HEK293 (cell line): ENCODE measurements at regions not wholly inside any gene's neighbourhood (a gene's known extent, or its start where the extent isn't known, plus 50 kb on each side); places are given as distances from the start of the nearest gene placed in this dataset.

Experiments used
- CTCF ChIA-PET: fragments of 350-600 bp; formaldehyde crosslinking; extraction: SDS; loops from one replicate; lab custom pipeline; 2021; ENCODE audit warnings: antibody characterized with exemption; lab: Yijun Ruan, JAX
- POLR2A ChIA-PET: fragments of 300-600 bp; formaldehyde crosslinking; extraction: SDS; loops from one replicate; lab custom pipeline; 2020; ENCODE audit warnings: antibody characterized with exemption, inconsistent platforms; lab: Yijun Ruan, JAX
- H3K27ac ChIP-seq: fragments of 200-500 bp; sonication (Bioruptor generic); 2 replicates; pipeline ENCODE4 v1.5.1; 2014; ENCODE audit warnings: low read depth, low read length, control low read depth, inconsistent platforms; ENCODE audit errors: extremely low read depth
- H3K36me3 ChIP-seq, 2 experiments: fragments of 200-500 bp in 1 of 2; sonication (Bioruptor generic) in 1 of 2; 1 replicate in 1 of 2; 2 replicates in 1 of 2; pipeline ENCODE4 v1.5.1; 2014 to 2017; ENCODE audit warnings: inconsistent platforms in 2 of 2, low read length in 2 of 2; ENCODE audit not compliant: control insufficient read depth in 2 of 2, insufficient read depth in 1 of 2
- H3K4me1 ChIP-seq: fragments of 200-500 bp; sonication (Bioruptor generic); 2 replicates; pipeline ENCODE4 v1.5.1; 2014; ENCODE audit warnings: mild to moderate bottlenecking, low read length, inconsistent platforms; ENCODE audit not compliant: control insufficient read depth, insufficient read depth
- H3K4me3 ChIP-seq: 2 replicates; pipeline ENCODE4 v1.5.1; 2011; ENCODE audit warnings: low read depth, mild to moderate bottlenecking, control low read depth, low read length, moderate library complexity
- H3K9me3 ChIP-seq: fragments of 200-500 bp; sonication (Bioruptor generic); 2 replicates; pipeline ENCODE4 v1.5.1; 2014; ENCODE audit warnings: low read depth, low read length, inconsistent platforms; ENCODE audit not compliant: control insufficient read depth, insufficient read depth
- EGR2 ChIP-seq: fragments of 450-650 bp; formaldehyde crosslinking; IDR thresholded peaks from 2 replicates; pipeline ENCODE4 v1.5.1; 2016; ENCODE audit warnings: low read depth, missing biosample characterization, missing genetic modification characterization
- SCRT1 ChIP-seq: fragments of 450-650 bp; formaldehyde crosslinking; IDR thresholded peaks from 2 replicates; pipeline ENCODE4 v1.5.1; 2016; ENCODE audit warnings: missing biosample characterization, missing genetic modification characterization, borderline replicate concordance
- SETDB1 ChIP-seq: IDR thresholded peaks from one replicate; pipeline ENCODE4 v1.6.1; 2017; ENCODE audit warnings: mild to moderate bottlenecking, low read length, moderate library complexity, mixed read lengths; ENCODE audit not compliant: insufficient read length
- YY2 ChIP-seq: fragments of 450-650 bp; formaldehyde crosslinking; IDR thresholded peaks from 2 replicates; pipeline ENCODE4 v1.5.1; 2016; ENCODE audit warnings: missing biosample characterization, missing genetic modification characterization
- ZBTB11 ChIP-seq: fragments of 450-650 bp; formaldehyde crosslinking; conservative IDR thresholded peaks from 2 replicates; pipeline ENCODE4 v1.5.1; 2016; ENCODE audit warnings: low read depth, missing biosample characterization, missing genetic modification characterization
- ZBTB20 ChIP-seq: fragments of 450-650 bp; formaldehyde crosslinking; IDR thresholded peaks from 2 replicates; pipeline ENCODE4 v1.5.1; 2016; ENCODE audit warnings: missing biosample characterization, missing genetic modification characterization
- ZEB2 ChIP-seq: fragments of 450-650 bp; formaldehyde crosslinking; IDR thresholded peaks from 2 replicates; pipeline ENCODE4 v1.5.1; 2016; ENCODE audit warnings: missing biosample characterization, missing genetic modification characterization
- ZNF292 ChIP-seq: fragments of 450-650 bp; formaldehyde crosslinking; IDR thresholded peaks from 2 replicates; pipeline ENCODE4 v1.5.1; 2016; ENCODE audit warnings: low read depth, missing biosample characterization, missing genetic modification characterization, borderline replicate concordance
- ZNF394 ChIP-seq: fragments of 450-650 bp; formaldehyde crosslinking; IDR thresholded peaks from 2 replicates; pipeline ENCODE4 v1.5.1; 2016; ENCODE audit warnings: missing biosample characterization, missing genetic modification characterization, mild to moderate bottlenecking, moderate library complexity, borderline replicate concordance
- ZNF398 ChIP-seq: fragments of 450-650 bp; formaldehyde crosslinking; IDR thresholded peaks from 2 replicates; pipeline ENCODE4 v1.5.1; 2017; ENCODE audit warnings: missing biosample characterization, missing genetic modification characterization
- ZNF529 ChIP-seq: fragments of 450-650 bp; formaldehyde crosslinking; IDR thresholded peaks from 2 replicates; pipeline ENCODE4 v1.5.1; 2017; ENCODE audit warnings: missing genetic modification characterization, missing biosample characterization; ENCODE audit not compliant: insufficient replicate concordance
- ZNF561 ChIP-seq: fragments of 450-650 bp; IDR thresholded peaks from 2 replicates; pipeline ENCODE4 v1.5.1; 2018; ENCODE audit warnings: missing biosample characterization, missing genetic modification characterization, borderline replicate concordance
- ZNF571 ChIP-seq: fragments of 450-650 bp; formaldehyde crosslinking; IDR thresholded peaks from 2 replicates; pipeline ENCODE4 v1.5.0; 2017; ENCODE audit warnings: missing biosample characterization, missing genetic modification characterization
- ZNF596 ChIP-seq: fragments of 450-650 bp; IDR thresholded peaks from 2 replicates; pipeline ENCODE4 v1.5.0; 2018; ENCODE audit warnings: missing biosample characterization, mild to moderate bottlenecking, missing genetic modification characterization, moderate library complexity
- ZNF623 ChIP-seq: fragments of 450-650 bp; formaldehyde crosslinking; IDR thresholded peaks from 2 replicates; pipeline ENCODE4 v1.5.1; 2016; ENCODE audit warnings: missing biosample characterization, missing genetic modification characterization
- ZNF664 ChIP-seq: fragments of 450-650 bp; formaldehyde crosslinking; IDR thresholded peaks from 2 replicates; pipeline ENCODE4 v1.5.1; 2016; ENCODE audit warnings: missing biosample characterization, missing genetic modification characterization
- ZNF670 ChIP-seq: fragments of 450-650 bp; formaldehyde crosslinking; IDR thresholded peaks from 2 replicates; pipeline ENCODE4 v1.5.1; 2016; ENCODE audit warnings: missing biosample characterization, missing genetic modification characterization, low read depth
- ZNF791 ChIP-seq: fragments of 450-650 bp; formaldehyde crosslinking; IDR thresholded peaks from 2 replicates; pipeline ENCODE4 v1.5.1; 2016; ENCODE audit warnings: missing biosample characterization, missing genetic modification characterization
- ZNF837 ChIP-seq: fragments of 450-650 bp; formaldehyde crosslinking; IDR thresholded peaks from 2 replicates; pipeline ENCODE4 v1.5.1; 2016; ENCODE audit warnings: missing biosample characterization, missing genetic modification characterization
- ZSCAN5A ChIP-seq: fragments of 450-650 bp; formaldehyde crosslinking; IDR thresholded peaks from 2 replicates; pipeline ENCODE4 v1.5.1; 2016; ENCODE audit warnings: missing biosample characterization, missing genetic modification characterization

- CTCF ChIA-PET, result interaction anchor here (0.6 to 12.1 kb wide), 3 partner anchors 18 to 313 kb away, joined by 3 to 292 read pairs (median 4); no protein-coding TSS in a partner anchor
- Histone ChIP-seq H3K9me3 (no peaks in the 10 kb centered on the region), H3K4me3 (no peak overlapping the region), H3K4me1 (no peaks in the 10 kb centered on the region), H3K27ac (no peak overlapping the region)
- POLR2A ChIA-PET, result no interaction called here
- TF ChIP-seq ZNF664 (tag by site-specific recombination) (no peak), ZNF670 (tag by site-specific recombination) (no peak)
- TF ChIP-seq, all 188 proteins: peak for 0
- no peaks in the 10 kb centered on the region for H3K36me3 ChIP-seq
These were observed 107.2 kb upstream of the WLS start for GRCh38 chr1:68339505-68339904.

GRCh38 chr1:68338081-68338480 lies 105.8 kb upstream of the WLS start:
- no peaks in the 10 kb centered on the region for H3K36me3 ChIP-seq
- TF ChIP-seq ZBTB20 (tag by site-specific recombination), result no peak
- TF ChIP-seq ZNF596, result no peak
- TF ChIP-seq ZNF837 (tag by site-specific recombination), result no peak
- TF ChIP-seq ZNF791 (tag by site-specific recombination), result no peak
- H3K27ac ChIP-seq, result no peak overlapping the region
- ChIA-PET CTCF (interaction anchor here (0.6 to 12.1 kb wide), 2 partner anchors 221 to 547 kb away, joined by 3 to 292 read pairs; no protein-coding TSS in a partner anchor), POLR2A (no interaction called here)
- H3K9me3 ChIP-seq, result no peaks in the 10 kb centered on the region
- no peak overlapping the region for H3K4me3 ChIP-seq
- no peaks in the 10 kb centered on the region for H3K4me1 ChIP-seq

GRCh38 chr1:68332041-68332440 lies 99.7 kb upstream of the WLS start:
- peaks cover 3% of the 10 kb centered on the region; the same call in 1 of the 2 replicates for H3K4me1 ChIP-seq
- TF ChIP-seq ZEB2 (tag by site-specific recombination) (no peak), ZNF623 (tag by site-specific recombination) (no peak), ZNF837 (tag by site-specific recombination) (no peak)
- H3K27ac ChIP-seq, result no peak overlapping the region
- H3K4me3 ChIP-seq, result no peak overlapping the region
- no peaks in the 10 kb centered on the region for H3K36me3 ChIP-seq
- CTCF ChIA-PET, result interaction anchor here (0.7 to 2.4 kb wide), 4 partner anchors 10 to 216 kb away, joined by 4 to 9 read pairs (median 9); no protein-coding TSS in a partner anchor
- POLR2A ChIA-PET, result no interaction called here
- no peaks in the 10 kb centered on the region for H3K9me3 ChIP-seq

GRCh38 chr1:68331117-68331865 lies 99.0 kb upstream of the WLS start:
- Histone ChIP-seq H3K9me3 (no peaks in the 10 kb centered on the region), H3K36me3 (no peaks in the 10 kb centered on the region), H3K4me3 (no peak overlapping the region), H3K4me1 (peaks cover 3% of the 10 kb centered on the region; the same call in 1 of the 2 replicates), H3K27ac (no peak overlapping the region)
- CTCF ChIA-PET, result interaction anchor here (0.7 to 2.4 kb wide), 5 partner anchors 11 to 215 kb away, joined by 4 to 9 read pairs (median 9); no protein-coding TSS in a partner anchor
- POLR2A ChIA-PET, result no interaction called here
- TF ChIP-seq SETDB1 (no peak), ZNF529 (tag by site-specific recombination) (no peak), YY2 (0 out of 2 replicates have a peak, but pooled peaks have one; percentile 23), ZNF561 (tag by site-specific recombination) (no peak), SCRT1 (tag by site-specific recombination) (no peak), EGR2 (tag by site-specific recombination) (0 out of 2 replicates have a peak, but pooled peaks have one; percentile 32), ZNF398 (tag by site-specific recombination) (peak; percentile 65), ZBTB11 (tag by site-specific recombination) (no peak), ZNF664 (tag by site-specific recombination) (peak; percentile 63), ZNF571 (tag by site-specific recombination) (no peak), ZNF292 (tag by site-specific recombination) (no peak), ZNF394 (tag by site-specific recombination) (peak; percentile 72), ZSCAN5A (no peak)
